Activated T-helper 2 cell treated with anti-CD3 and anti-CD28 coated beads, Interferon-gamma antibody, Interleukin-2, Interleukin-4, amounts not matched to agents 10 μg/mL and 5 μg/mL and 100 μg/mL, durations not matched to agents 14 hours and 24 hours and 36 hours (primary cell): ENCODE measurements at regions not wholly inside any gene's neighbourhood (a gene's known extent, or its start where the extent isn't known, plus 50 kb on each side); places are given as distances from the start of the nearest gene placed in this dataset.

Experiments
- DNase-seq: peaks from one replicate; pipeline ENCODE4 v3.0.0; 2021; ENCODE audit warnings: low spot score
- H3K27ac Mint-ChIP-seq: one replicate; pipeline ENCODE4 v1.8.0; 2021; ENCODE audit warnings: mixed read lengths
- H3K27me3 Mint-ChIP-seq: one replicate; pipeline ENCODE4 v1.8.0; 2021; ENCODE audit warnings: low read depth, mixed read lengths
- H3K36me3 Mint-ChIP-seq: one replicate; pipeline ENCODE4 v1.8.0; 2021; ENCODE audit warnings: low read depth, mixed read lengths
- H3K4me1 Mint-ChIP-seq: one replicate; pipeline ENCODE4 v1.8.0; 2021; ENCODE audit warnings: low read depth, mixed read lengths
- H3K4me3 Mint-ChIP-seq: one replicate; pipeline ENCODE4 v1.8.0; 2021; ENCODE audit warnings: low read depth, mild to moderate bottlenecking, moderate library complexity, mixed read lengths
- H3K9me3 Mint-ChIP-seq: one replicate; pipeline ENCODE4 v1.8.0; 2021; ENCODE audit warnings: mixed read lengths
- intact Hi-C: fragments of 100-400 bp; cut with micrococcal nuclease; formaldehyde crosslinking; loops from one replicate; pipeline ENCODE4 v1.15.1; 2023

DNA sequence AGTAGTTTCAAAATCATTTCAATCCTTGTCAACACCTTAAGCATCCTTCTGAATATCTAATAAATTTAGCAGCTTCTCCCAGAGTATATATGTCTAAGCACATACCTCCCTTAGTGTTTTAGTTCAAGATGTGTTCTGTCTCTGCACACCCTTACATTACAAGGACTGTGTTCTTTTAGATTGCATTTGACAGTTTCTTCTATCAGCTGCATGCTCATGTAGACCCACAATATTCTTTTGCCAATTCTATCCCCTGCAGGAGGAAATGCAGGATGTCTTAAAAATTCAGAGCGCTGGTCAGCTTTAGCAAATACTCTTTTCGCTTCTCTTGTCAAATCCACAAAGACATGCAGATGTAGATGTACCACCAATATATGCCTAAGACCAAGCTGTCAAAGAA is 145.8 kb upstream of the SLC30A5 start:
- intact Hi-C loops = no loop called here
- peaks cover 19% of the 10 kb centered on the region for H3K27me3 Mint-ChIP-seq

GRCh38 chr5:68949256-68949655 is 144.6 kb upstream of the SLC30A5 start:
- H3K27ac Mint-ChIP-seq = no peak overlapping the region
- no peak overlapping the region for H3K4me3 Mint-ChIP-seq
- peaks cover 22% of the 10 kb centered on the region for H3K27me3 Mint-ChIP-seq
- no peaks in the 10 kb centered on the region for H3K4me1 Mint-ChIP-seq
- no peak for DNase-seq
- no peaks in the 10 kb centered on the region for H3K36me3 Mint-ChIP-seq
- no peaks in the 10 kb centered on the region for H3K9me3 Mint-ChIP-seq
- intact Hi-C loops = no loop called here

More for the DNA sequence above, 145.8 kb upstream of the SLC30A5 start:
- no peak for DNase-seq
- Mint-ChIP-seq H3K9me3 (peaks cover 6% of the 10 kb centered on the region), H3K4me1 (no peaks in the 10 kb centered on the region), H3K4me3 (no peak overlapping the region), H3K27ac (no peak overlapping the region), H3K36me3 (no peaks in the 10 kb centered on the region)

- Mint-ChIP-seq H3K36me3 (no peaks in the 10 kb centered on the region), H3K9me3 (no peaks in the 10 kb centered on the region), H3K4me3 (no peak overlapping the region), H3K27me3 (peaks cover 22% of the 10 kb centered on the region), H3K4me1 (no peaks in the 10 kb centered on the region), H3K27ac (no peak overlapping the region)
- intact Hi-C loops = no loop called here
- no peak for DNase-seq
Measured at GRCh38 chr5:68949711-68950110, 144.1 kb upstream of the SLC30A5 start.

DNA sequence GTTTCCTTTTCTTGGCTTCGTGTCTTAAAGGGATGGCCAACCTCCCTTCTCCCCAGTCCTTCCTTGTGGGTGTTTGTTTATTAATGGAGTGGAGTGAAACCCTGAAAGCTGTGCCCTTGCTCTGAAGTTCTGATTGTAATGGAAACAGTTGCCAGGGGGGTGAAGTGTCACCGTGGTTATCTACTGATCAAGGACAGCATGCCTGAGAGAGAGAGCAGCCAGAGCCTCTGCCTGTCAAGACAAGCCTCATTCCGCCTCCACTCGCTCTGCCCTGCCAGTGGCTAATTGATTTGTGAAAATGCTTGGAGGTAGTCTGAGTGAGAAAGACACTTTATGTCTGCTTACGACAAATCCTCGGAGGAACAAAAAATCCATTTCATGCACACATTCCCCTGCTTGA is 143.7 kb upstream of the SLC30A5 start:
- Mint-ChIP-seq H3K9me3 (no peaks in the 10 kb centered on the region), H3K4me3 (no peak overlapping the region), H3K4me1 (no peaks in the 10 kb centered on the region), H3K27me3 (peaks cover 22% of the 10 kb centered on the region), H3K36me3 (no peaks in the 10 kb centered on the region), H3K27ac (no peak overlapping the region)
- intact Hi-C loops = no loop called here
- no peak for DNase-seq

DNA sequence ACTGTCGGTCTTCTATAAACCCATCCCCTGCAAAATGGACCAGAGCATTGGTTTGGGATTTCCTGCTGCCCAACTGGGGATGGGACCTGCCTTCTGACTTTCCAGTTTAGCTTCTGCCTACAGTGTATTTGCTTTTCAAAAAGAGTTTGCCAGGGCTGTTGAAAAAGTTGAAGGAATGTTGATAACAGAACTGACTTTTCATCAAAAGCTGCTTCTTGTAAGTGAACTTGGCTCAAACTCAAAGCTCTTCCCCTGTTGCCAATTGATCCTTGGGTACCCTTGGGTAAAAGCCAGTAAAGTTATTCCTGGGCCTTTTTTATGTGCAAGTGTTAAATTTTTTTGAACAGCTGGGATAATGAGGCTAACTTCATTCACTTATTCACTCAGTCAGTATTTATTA is 142.9 kb upstream of the SLC30A5 start:
- no peaks in the 10 kb centered on the region for H3K4me1 Mint-ChIP-seq
- no peak overlapping the region for H3K4me3 Mint-ChIP-seq
- intact Hi-C loops = no loop called here
- peaks cover 22% of the 10 kb centered on the region for H3K27me3 Mint-ChIP-seq
- no peaks in the 10 kb centered on the region for H3K9me3 Mint-ChIP-seq
- DNase-seq = no peak
- H3K36me3 Mint-ChIP-seq = no peaks in the 10 kb centered on the region
- no peak overlapping the region for H3K27ac Mint-ChIP-seq

DNA sequence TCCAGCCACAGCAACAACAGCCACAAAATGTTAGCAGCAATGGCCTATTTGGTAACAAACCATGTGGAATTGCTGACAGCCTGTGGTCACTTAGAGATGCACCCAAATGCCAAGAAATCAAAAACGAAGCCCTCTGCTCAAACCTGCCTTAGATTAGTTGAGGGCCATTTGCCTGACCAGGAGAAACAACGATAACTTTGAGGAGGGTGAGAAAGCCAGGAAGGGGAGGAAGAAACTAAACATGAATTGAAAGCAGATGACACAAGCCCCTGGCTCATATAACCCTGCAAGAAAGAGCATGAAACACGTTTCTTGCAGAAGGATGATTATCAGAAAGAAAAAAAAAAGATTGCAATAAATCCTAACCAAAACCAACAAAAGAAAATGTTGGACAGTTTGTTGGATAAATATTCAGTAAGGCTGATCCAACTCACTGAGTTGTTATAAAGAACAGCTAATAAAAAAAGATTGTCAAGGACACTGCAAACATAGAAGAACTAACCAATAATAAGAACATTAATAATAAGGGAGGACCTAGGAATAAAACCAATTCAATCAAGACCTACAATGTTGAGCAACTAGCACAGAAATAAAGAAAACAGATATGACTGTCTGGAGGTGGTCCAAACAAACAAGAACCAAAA is 140.5 kb upstream of the SLC30A5 start:
- H3K4me3 Mint-ChIP-seq = no peak overlapping the region
- no peak for DNase-seq
- intact Hi-C loops = no loop called here
- no peaks in the 10 kb centered on the region for H3K9me3 Mint-ChIP-seq
- peaks cover 2% of the 10 kb centered on the region for H3K36me3 Mint-ChIP-seq
- no peak overlapping the region for H3K27ac Mint-ChIP-seq
- no peaks in the 10 kb centered on the region for H3K4me1 Mint-ChIP-seq
- peaks cover 11% of the 10 kb centered on the region for H3K27me3 Mint-ChIP-seq

GRCh38 chr5:68953875-68954617 is 139.8 kb upstream of the SLC30A5 start:
- DNase-seq = no peak
- H3K4me3 Mint-ChIP-seq = no peak overlapping the region
- peaks cover 11% of the 10 kb centered on the region for H3K27me3 Mint-ChIP-seq
- intact Hi-C loops = no loop called here
- H3K27ac Mint-ChIP-seq = no peak overlapping the region
- H3K36me3 Mint-ChIP-seq = peaks cover 2% of the 10 kb centered on the region
- H3K9me3 Mint-ChIP-seq = no peaks in the 10 kb centered on the region
- H3K4me1 Mint-ChIP-seq = no peaks in the 10 kb centered on the region

- no peaks in the 10 kb centered on the region for H3K4me1 Mint-ChIP-seq
- no peaks in the 10 kb centered on the region for H3K9me3 Mint-ChIP-seq
- intact Hi-C loops = no loop called here
- no peak overlapping the region for H3K4me3 Mint-ChIP-seq
- peaks cover 11% of the 10 kb centered on the region for H3K27me3 Mint-ChIP-seq
- DNase-seq = no peak
- H3K27ac Mint-ChIP-seq = no peak overlapping the region
- H3K36me3 Mint-ChIP-seq = peaks cover 2% of the 10 kb centered on the region
Measured at GRCh38 chr5:68954618-68954910, 139.2 kb upstream of the SLC30A5 start.

- DNase-seq = no peak
- intact Hi-C loops = no loop called here
- H3K27me3 Mint-ChIP-seq = peaks cover 4% of the 10 kb centered on the region
- no peaks in the 10 kb centered on the region for H3K4me1 Mint-ChIP-seq
- no peak overlapping the region for H3K27ac Mint-ChIP-seq
- no peaks in the 10 kb centered on the region for H3K9me3 Mint-ChIP-seq
- no peak overlapping the region for H3K4me3 Mint-ChIP-seq
- H3K36me3 Mint-ChIP-seq = peaks cover 2% of the 10 kb centered on the region
Measured at GRCh38 chr5:68957591-68957990, 136.2 kb upstream of the SLC30A5 start.

DNA sequence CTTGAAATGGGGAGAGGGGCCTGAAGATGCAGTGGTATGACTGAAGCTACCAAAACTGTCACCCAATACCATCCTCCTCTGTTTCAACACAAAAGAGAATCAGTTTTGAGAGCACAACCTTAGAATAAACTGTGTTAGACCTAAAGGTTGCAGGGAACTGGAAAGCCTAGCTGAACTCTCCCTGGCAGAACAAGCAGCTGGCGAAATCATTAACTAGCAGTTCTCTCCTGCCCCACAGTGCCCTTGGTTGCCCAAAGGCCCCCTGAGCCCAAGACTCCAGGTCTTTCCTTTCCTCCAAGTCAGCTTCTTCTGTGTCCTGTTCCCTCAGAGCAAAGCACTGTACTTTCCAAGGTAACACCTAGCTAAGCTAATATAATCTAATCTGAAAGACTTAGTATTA is 135.4 kb upstream of the SLC30A5 start:
- peaks cover 2% of the 10 kb centered on the region for H3K36me3 Mint-ChIP-seq
- no peak for DNase-seq
- peaks cover under 1% of the 10 kb centered on the region for H3K27me3 Mint-ChIP-seq
- no peak overlapping the region for H3K27ac Mint-ChIP-seq
- no peak overlapping the region for H3K4me3 Mint-ChIP-seq
- H3K9me3 Mint-ChIP-seq = no peaks in the 10 kb centered on the region
- intact Hi-C loops = no loop called here
- peaks cover 4% of the 10 kb centered on the region for H3K4me1 Mint-ChIP-seq

GRCh38 chr5:68960456-68960855 is 133.4 kb upstream of the SLC30A5 start:
- peaks cover 2% of the 10 kb centered on the region for H3K36me3 Mint-ChIP-seq
- H3K27ac Mint-ChIP-seq = no peak overlapping the region
- no peaks in the 10 kb centered on the region for H3K9me3 Mint-ChIP-seq
- H3K4me1 Mint-ChIP-seq = peaks cover 4% of the 10 kb centered on the region
- intact Hi-C loops = no loop called here
- H3K4me3 Mint-ChIP-seq = no peak overlapping the region
- no peak for DNase-seq
- H3K27me3 Mint-ChIP-seq = no peaks in the 10 kb centered on the region

- no peak for DNase-seq
- intact Hi-C loops = no loop called here
- Mint-ChIP-seq H3K4me3 (no peak overlapping the region), H3K36me3 (peaks cover 2% of the 10 kb centered on the region), H3K9me3 (no peaks in the 10 kb centered on the region), H3K27ac (no peak overlapping the region), H3K27me3 (no peaks in the 10 kb centered on the region), H3K4me1 (peaks cover 4% of the 10 kb centered on the region)
Measured at GRCh38 chr5:68960961-68961360, 132.9 kb upstream of the SLC30A5 start.

GRCh38 chr5:68961762-68962161 is 132.1 kb upstream of the SLC30A5 start:
- peaks cover 4% of the 10 kb centered on the region for H3K4me1 Mint-ChIP-seq
- peaks cover 2% of the 10 kb centered on the region for H3K36me3 Mint-ChIP-seq
- intact Hi-C loops = no loop called here
- H3K4me3 Mint-ChIP-seq = no peak overlapping the region
- no peaks in the 10 kb centered on the region for H3K9me3 Mint-ChIP-seq
- no peaks in the 10 kb centered on the region for H3K27me3 Mint-ChIP-seq
- H3K27ac Mint-ChIP-seq = no peak overlapping the region
- DNase-seq = no peak
